HG03469 (cell line): ENCODE measurements at regions not wholly inside any gene's neighbourhood (a gene's known extent, or its start where the extent isn't known, plus 50 kb on each side); places are given as distances from the start of the nearest gene placed in this dataset.
"Not testable (repeated sequence)": the region's sequence is repeated elsewhere in the genome, so short reads cannot be mapped to it uniquely, and the experiment has no call there.

Experiments
- ATAC-seq: cut with Tn5 transposase; IDR thresholded peaks from one replicate; pipeline ENCODE4 v1.9.1; 2021; ENCODE audit warnings: mild to moderate bottlenecking, moderate library complexity, moderate number of reproducible peaks; ENCODE audit not compliant: unreplicated experiment

- no peak for ATAC-seq
Measured at GRCh38 chr6:9851006-9851405, 563.9 kb downstream of the TFAP2A start.

- no peak for ATAC-seq
Measured at GRCh38 chr6:9848094-9848493, 566.8 kb downstream of the TFAP2A start.

GRCh38 chr6:9841886-9842725 lies 572.8 kb downstream of the TFAP2A start:
- no peak for ATAC-seq

GRCh38 chr6:9834233-9834632 lies 580.6 kb downstream of the TFAP2A start:
- no peak for ATAC-seq

GRCh38 chr6:9831783-9832182 lies 583.1 kb downstream of the TFAP2A start:
- no peak for ATAC-seq

GRCh38 chr6:9830808-9831207 lies 584.1 kb downstream of the TFAP2A start:
- no peak for ATAC-seq

GRCh38 chr6:9825526-9825925 lies 589.3 kb downstream of the TFAP2A start:
- no peak for ATAC-seq

GRCh38 chr6:9810727-9811126 lies 604.1 kb downstream of the TFAP2A start:
- ATAC-seq: not testable (repeated sequence)

GRCh38 chr6:9810286-9810685 lies 604.6 kb downstream of the TFAP2A start:
- ATAC-seq: no peak

- ATAC-seq: no peak
Measured at GRCh38 chr6:9806195-9806594, 608.7 kb downstream of the TFAP2A start.

GRCh38 chr6:9801249-9801754 lies 613.6 kb downstream of the TFAP2A start:
- ATAC-seq: no peak

- ATAC-seq: no peak
Measured at GRCh38 chr6:9799582-9799981, 615.3 kb downstream of the TFAP2A start.

GRCh38 chr6:9796827-9797226 lies 618.0 kb downstream of the TFAP2A start:
- ATAC-seq: no peak

- no peak for ATAC-seq
Measured at GRCh38 chr6:9795880-9796279, 619.0 kb downstream of the TFAP2A start.

- no peak for ATAC-seq
Measured at GRCh38 chr6:9789201-9789600, 625.7 kb downstream of the TFAP2A start.

GRCh38 chr6:9784786-9785185 lies 630.1 kb downstream of the TFAP2A start:
- ATAC-seq: no peak

GRCh38 chr6:9783567-9783966 lies 631.3 kb downstream of the TFAP2A start:
- ATAC-seq: no peak

- ATAC-seq: no peak
Measured at GRCh38 chr6:9766240-9766915, 648.5 kb downstream of the TFAP2A start.

- ATAC-seq: no peak
Measured at GRCh38 chr6:9761220-9761619, 653.7 kb downstream of the TFAP2A start.

GRCh38 chr6:9754515-9754914 lies 660.4 kb downstream of the TFAP2A start:
- ATAC-seq: no peak

- ATAC-seq: no peak
Measured at GRCh38 chr6:9745966-9746365, 668.9 kb downstream of the TFAP2A start.

GRCh38 chr6:9745476-9745875 lies 669.4 kb downstream of the TFAP2A start:
- ATAC-seq: no peak
